SJSA1 (cell line): ENCODE measurements at regions not wholly inside any gene's neighbourhood (a gene's known extent, or its start where the extent isn't known, plus 50 kb on each side); places are given as distances from the start of the nearest gene placed in this dataset.
"Not testable (repeated sequence)": the region's sequence is repeated elsewhere in the genome, so short reads cannot be mapped to it uniquely, and the experiment has no call there.

Experiments used
- DNase-seq, 2 experiments: peaks; one replicate each; pipeline ENCODE4 v3.0.0-alpha.2; 2015 to 2020; ENCODE audit warnings: low spot score in 2 of 2, low read depth in 1 of 2
- H3K27ac ChIP-seq: fragments of 250-450 bp; sonication (Bioruptor Pico); 2 replicates; pipeline ENCODE4 v1.5.1; 2020; ENCODE audit warnings: mild to moderate bottlenecking, moderate library complexity
- H3K27me3 ChIP-seq: fragments of 250-450 bp; sonication (Bioruptor Pico); replicated peaks from 2 replicates; pipeline ENCODE4 v1.5.1; 2020; ENCODE audit warnings: mild to moderate bottlenecking, moderate library complexity
- H3K36me3 ChIP-seq: fragments of 250-450 bp; sonication (Bioruptor Pico); 2 replicates; pipeline ENCODE4 v1.5.1; 2020; ENCODE audit warnings: mild to moderate bottlenecking
- H3K4me1 ChIP-seq: fragments of 250-450 bp; sonication (Bioruptor Pico); replicated peaks from 2 replicates; pipeline ENCODE4 v1.6.1; 2021; ENCODE audit warnings: mild to moderate bottlenecking
- H3K4me3 ChIP-seq: fragments of 250-450 bp; sonication (Bioruptor Pico); 2 replicates; pipeline ENCODE4 v1.5.1; 2020; ENCODE audit warnings: mild to moderate bottlenecking
- H3K9me3 ChIP-seq: fragments of 250-450 bp; sonication (Bioruptor Pico); replicated peaks from 2 replicates; pipeline ENCODE4 v1.5.1; 2020; ENCODE audit warnings: mild to moderate bottlenecking

DNA sequence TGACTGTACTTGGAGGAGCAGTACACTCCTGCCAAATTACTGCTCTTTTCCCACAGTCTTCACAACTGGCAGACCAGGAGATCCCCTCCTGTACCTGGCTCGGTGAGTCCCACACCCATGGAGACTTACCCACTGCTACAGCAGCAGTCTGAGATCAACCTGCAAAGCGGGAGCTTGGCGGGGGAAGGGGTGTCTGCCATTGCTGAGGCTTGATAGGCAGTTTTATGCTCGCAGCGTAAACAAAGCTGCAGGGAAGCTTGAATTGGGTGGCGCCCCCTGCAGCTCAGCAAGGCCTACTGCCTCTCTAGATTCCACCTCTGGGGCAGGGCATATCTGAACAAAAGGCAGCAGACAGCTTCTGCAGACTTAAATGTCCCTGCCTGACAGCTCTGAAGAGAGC is 74.4 kb downstream of the EXTL2 start:
- H3K36me3 ChIP-seq, H3K9me3 ChIP-seq, H3K27ac ChIP-seq, H3K27me3 ChIP-seq, H3K4me3 ChIP-seq, H3K4me1 ChIP-seq, DNase-seq: not testable (repeated sequence)

DNA sequence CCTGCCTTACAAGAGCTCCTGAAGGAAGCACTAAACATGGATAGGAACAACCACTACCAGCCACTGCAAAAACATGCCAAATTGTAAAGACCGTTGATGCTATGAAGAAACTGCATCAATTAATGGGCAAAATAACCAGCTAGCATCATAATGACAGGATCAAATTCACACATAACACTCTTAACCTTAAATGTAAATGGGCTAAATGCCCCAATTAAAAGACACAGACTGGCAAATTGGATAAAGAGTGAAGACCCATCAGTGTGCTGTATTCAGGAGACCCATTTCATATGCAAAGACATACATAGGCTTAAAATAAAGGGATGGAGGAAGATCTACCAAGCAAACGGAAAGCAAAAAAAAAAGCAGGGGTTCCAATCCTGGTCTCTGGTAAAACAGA is 72.7 kb downstream of the EXTL2 start:
- not testable (repeated sequence) for H3K27ac ChIP-seq, H3K36me3 ChIP-seq, H3K4me3 ChIP-seq, DNase-seq, H3K4me1 ChIP-seq, H3K27me3 ChIP-seq, H3K9me3 ChIP-seq
